ENCODE measurements at regions not wholly inside any gene's neighbourhood (a gene's known extent, or its start where the extent isn't known, plus 50 kb on each side); places are given as distances from the start of the nearest gene placed in this dataset.

DNA sequence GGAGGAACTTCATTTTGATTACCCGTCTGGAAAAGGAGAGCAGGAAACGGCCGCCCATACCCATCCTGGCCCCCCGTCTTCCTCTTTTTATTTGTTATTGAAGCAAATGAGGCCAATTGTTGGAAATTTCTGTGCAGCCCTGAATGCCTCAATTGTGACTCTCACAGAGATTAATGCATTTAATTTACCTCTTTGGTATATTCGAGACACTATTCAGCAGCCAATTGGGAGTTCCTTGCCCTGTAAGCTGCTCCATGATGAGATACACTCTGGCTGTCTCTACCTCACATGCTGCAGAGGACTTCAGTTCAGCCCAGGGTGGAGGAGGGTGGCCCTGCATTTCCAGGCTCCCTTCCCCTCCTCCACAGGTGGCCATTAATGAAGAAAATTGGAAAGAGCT is 60.6 kb upstream of the NTM start:
- Mint-ChIP-seq H3K27ac (no peak overlapping the region), H3K36me3 (no peaks in the 10 kb centered on the region), H3K27me3 (ENCODE audit: insufficient read depth, low read depth) (peaks cover 2% of the 10 kb centered on the region), H3K9me3 (no peaks in the 10 kb centered on the region), H3K4me3 (no peak overlapping the region), H3K4me1 (peaks cover 8% of the 10 kb centered on the region)
- no peak overlapping the region for H3K4me2 ChIP-seq
- no peak overlapping the region for H3K27ac ChIP-seq
- no peak overlapping the region for H3K9ac ChIP-seq
- no peaks in the 10 kb centered on the region for H3K79me2 ChIP-seq (ENCODE audit: low read depth)
- H3F3A ChIP-seq (ENCODE audit: low read depth) = no peaks in the 10 kb centered on the region
- no peak overlapping the region for H2AFZ ChIP-seq (replicated peaks)
- no peaks in the 10 kb centered on the region for H3K9me3 ChIP-seq (ENCODE audit: low read depth)
- H3K4me1 ChIP-seq = peaks cover 24% of the 10 kb centered on the region
- H3K36me3 ChIP-seq = no peaks in the 10 kb centered on the region
- H3K27me3 ChIP-seq = no peaks in the 10 kb centered on the region
- H3K4me3 ChIP-seq = no peak overlapping the region
- H4K20me1 ChIP-seq (ENCODE audit: low read depth) = no peaks in the 10 kb centered on the region
- no peak for DNase-seq (ENCODE audit: low spot score)
- TF ChIP-seq, protein P1, sequence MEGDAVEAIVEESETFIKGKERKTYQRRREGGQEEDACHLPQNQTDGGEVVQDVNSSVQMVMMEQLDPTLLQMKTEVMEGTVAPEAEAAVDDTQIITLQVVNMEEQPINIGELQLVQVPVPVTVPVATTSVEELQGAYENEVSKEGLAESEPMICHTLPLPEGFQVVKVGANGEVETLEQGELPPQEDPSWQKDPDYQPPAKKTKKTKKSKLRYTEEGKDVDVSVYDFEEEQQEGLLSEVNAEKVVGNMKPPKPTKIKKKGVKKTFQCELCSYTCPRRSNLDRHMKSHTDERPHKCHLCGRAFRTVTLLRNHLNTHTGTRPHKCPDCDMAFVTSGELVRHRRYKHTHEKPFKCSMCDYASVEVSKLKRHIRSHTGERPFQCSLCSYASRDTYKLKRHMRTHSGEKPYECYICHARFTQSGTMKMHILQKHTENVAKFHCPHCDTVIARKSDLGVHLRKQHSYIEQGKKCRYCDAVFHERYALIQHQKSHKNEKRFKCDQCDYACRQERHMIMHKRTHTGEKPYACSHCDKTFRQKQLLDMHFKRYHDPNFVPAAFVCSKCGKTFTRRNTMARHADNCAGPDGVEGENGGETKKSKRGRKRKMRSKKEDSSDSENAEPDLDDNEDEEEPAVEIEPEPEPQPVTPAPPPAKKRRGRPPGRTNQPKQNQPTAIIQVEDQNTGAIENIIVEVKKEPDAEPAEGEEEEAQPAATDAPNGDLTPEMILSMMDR (IDR thresholded peaks at IDR 0.05) = no peak
- no peak for TF ChIP-seq EZH2 (IDR thresholded peaks at IDR 0.05)
- TF ChIP-seq EZH2phosphoT487 (IDR thresholded peaks at IDR 0.05) = no peak

DNA sequence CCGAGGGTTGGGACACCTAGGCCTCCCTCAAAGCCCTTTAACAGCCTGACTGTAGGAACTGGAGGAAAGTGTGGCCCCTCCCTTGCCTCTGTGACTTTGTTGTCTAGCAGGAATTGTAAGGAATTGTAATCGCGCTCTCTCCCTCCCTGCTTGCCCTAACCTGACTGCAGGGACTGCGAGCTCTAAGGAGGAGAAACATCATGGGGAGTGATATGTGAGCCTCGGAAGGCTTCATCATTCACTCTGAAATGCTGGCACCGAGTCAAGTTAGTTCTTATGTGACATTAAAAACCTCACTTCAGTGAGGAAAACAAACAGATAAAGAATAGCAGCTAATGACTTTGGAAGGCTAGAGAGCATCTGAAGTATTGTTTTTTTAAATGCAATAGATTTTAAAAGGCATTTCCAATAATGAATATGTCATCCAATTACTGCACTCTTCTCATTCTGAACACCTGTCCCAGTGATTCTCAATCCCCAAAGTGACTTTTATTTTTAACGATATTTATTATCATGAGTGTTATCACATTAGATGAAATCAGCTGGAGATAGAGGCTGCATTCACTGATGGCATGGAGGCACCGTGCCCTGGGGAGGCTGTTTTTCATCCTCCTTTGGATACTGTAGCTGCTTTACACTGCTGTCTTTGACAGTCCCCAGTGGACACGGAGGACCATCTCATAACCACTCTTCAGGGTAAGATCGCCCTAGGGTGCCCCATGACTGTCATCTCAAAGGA is 58.5 kb upstream of the NTM start:
- no peak for TF ChIP-seq EZH2phosphoT487 (IDR thresholded peaks at IDR 0.05)
- TF ChIP-seq, protein P1 (IDR thresholded peaks at IDR 0.05) = no peak
- no peak for TF ChIP-seq EZH2 (IDR thresholded peaks at IDR 0.05)
- H3K9me3 Mint-ChIP-seq = peaks cover 6% of the 10 kb centered on the region
- no peaks in the 10 kb centered on the region for H3K9me3 ChIP-seq (ENCODE audit: low read depth)
- peaks cover 8% of the 10 kb centered on the region for H3K4me1 Mint-ChIP-seq
- H3K9ac ChIP-seq = no peak overlapping the region
- no peak overlapping the region for H3K4me3 ChIP-seq
- H3K27me3 ChIP-seq = no peaks in the 10 kb centered on the region
- H3K36me3 Mint-ChIP-seq = no peaks in the 10 kb centered on the region
- no peak overlapping the region for H3K4me2 ChIP-seq
- no peaks in the 10 kb centered on the region for H4K20me1 ChIP-seq (ENCODE audit: low read depth)
- H3K79me2 ChIP-seq (ENCODE audit: low read depth) = no peaks in the 10 kb centered on the region
- peaks cover 2% of the 10 kb centered on the region for H3K27me3 Mint-ChIP-seq (ENCODE audit: insufficient read depth, low read depth)
- no peak overlapping the region for H3K27ac Mint-ChIP-seq
- no peaks in the 10 kb centered on the region for H3K36me3 ChIP-seq
- no peak overlapping the region for H3K27ac ChIP-seq
- peaks cover 24% of the 10 kb centered on the region for H3K4me1 ChIP-seq
- H3K4me3 Mint-ChIP-seq = no peak overlapping the region
- H3F3A ChIP-seq (ENCODE audit: low read depth) = no peaks in the 10 kb centered on the region
- DNase-seq (ENCODE audit: low spot score) = no peak
- no peak overlapping the region for H2AFZ ChIP-seq (replicated peaks)
